Calu3 (cell line): ENCODE measurements at regions not wholly inside any gene's neighbourhood (a gene's known extent, or its start where the extent isn't known, plus 50 kb on each side); places are given as distances from the start of the nearest gene placed in this dataset.

Experiments used
- BruUV-seq: library from RNA; stranded (reverse); fragments of 400-500 nt; replicated peaks from 2 replicates; lab custom pipeline; 2021; lab: Mats Ljungman, UMichigan
- CTCF ChIA-PET: fragments of 300-600 bp; sonication (Branson Sonifier 250); formaldehyde crosslinking; loops from one replicate; lab custom pipeline; 2022; ENCODE audit warnings: antibody characterized with exemption; lab: Charles Lee
- DNase-seq: peaks from one replicate; pipeline ENCODE4 v3.0.0; 2022
- H3K27ac Mint-ChIP-seq: one replicate; pipeline ENCODE4 v1.8.0; 2022; ENCODE audit warnings: mixed read lengths; ENCODE audit not compliant: unreplicated experiment
- H3K27me3 Mint-ChIP-seq: one replicate; pipeline ENCODE4 v1.8.0; 2022; ENCODE audit warnings: mixed read lengths; ENCODE audit not compliant: unreplicated experiment
- H3K36me3 Mint-ChIP-seq: one replicate; pipeline ENCODE4 v1.8.0; 2022; ENCODE audit warnings: mild to moderate bottlenecking, moderate library complexity, mixed read lengths; ENCODE audit not compliant: insufficient read depth, unreplicated experiment
- H3K4me1 Mint-ChIP-seq: one replicate; pipeline ENCODE4 v1.8.0; 2022; ENCODE audit warnings: mild to moderate bottlenecking, low read depth, mixed read lengths; ENCODE audit not compliant: unreplicated experiment
- H3K4me3 Mint-ChIP-seq: one replicate; pipeline ENCODE4 v1.8.0; 2022; ENCODE audit warnings: mild to moderate bottlenecking, low read depth, moderate library complexity, mixed read lengths; ENCODE audit not compliant: unreplicated experiment
- H3K9me3 Mint-ChIP-seq: one replicate; pipeline ENCODE4 v1.8.0; 2022; ENCODE audit warnings: low read depth, mixed read lengths; ENCODE audit not compliant: unreplicated experiment
- intact Hi-C: fragments of 100-400 bp; cut with micrococcal nuclease; formaldehyde crosslinking; loops from one replicate; pipeline ENCODE4 v1.10.0; 2022; ENCODE audit not compliant: unreplicated experiment
- TF ChIP-seq, protein P1 (sequence below): fragments of 200-600 bp; IDR thresholded peaks from one replicate; pipeline ENCODE4 v1.8.0; 2022; ENCODE audit warnings: antibody characterized with exemption; ENCODE audit not compliant: unreplicated experiment

DNA sequence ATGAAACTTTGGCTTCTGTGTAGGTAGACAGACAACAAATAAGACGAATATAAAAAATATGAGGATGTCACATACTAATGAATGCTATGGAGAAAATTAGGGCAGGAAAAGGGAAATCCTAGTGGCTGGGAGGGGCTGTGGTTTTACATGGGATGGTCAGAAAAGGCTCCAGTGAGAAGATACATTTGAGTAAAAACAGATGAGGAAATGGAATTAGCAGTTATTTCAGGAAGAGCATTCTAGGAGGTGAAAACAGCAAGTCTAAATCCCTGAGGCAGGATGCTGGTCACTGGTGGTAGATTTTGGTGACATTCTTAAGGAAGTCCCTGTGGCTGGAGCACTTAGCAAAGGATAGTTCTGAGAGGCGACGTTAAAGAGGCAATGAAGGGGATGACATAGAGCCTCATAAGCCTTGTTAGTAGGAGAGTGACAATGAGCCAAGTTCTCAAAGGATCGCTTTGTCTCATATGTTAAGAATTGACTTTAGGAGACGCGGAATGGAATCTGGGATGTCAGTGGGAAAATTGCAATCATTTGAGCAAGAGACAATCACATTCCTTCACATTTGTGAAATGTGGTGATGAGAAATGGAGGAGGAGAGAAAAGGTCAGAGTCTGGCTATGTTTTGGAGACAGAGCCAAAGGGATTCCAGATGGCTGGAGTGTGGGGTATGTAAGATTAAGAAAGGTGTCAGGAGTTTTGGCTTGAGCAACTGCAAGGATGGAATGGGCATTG lies 384.7 kb upstream of the FZD8 start:
- Mint-ChIP-seq H3K9me3 (peaks cover 13% of the 10 kb centered on the region), H3K4me1 (no peaks in the 10 kb centered on the region), H3K27me3 (no peaks in the 10 kb centered on the region), H3K27ac (no peak overlapping the region), H3K4me3 (no peak overlapping the region), H3K36me3 (no peaks in the 10 kb centered on the region)
- intact Hi-C loops = no loop called here
- TF ChIP-seq, protein P1, sequence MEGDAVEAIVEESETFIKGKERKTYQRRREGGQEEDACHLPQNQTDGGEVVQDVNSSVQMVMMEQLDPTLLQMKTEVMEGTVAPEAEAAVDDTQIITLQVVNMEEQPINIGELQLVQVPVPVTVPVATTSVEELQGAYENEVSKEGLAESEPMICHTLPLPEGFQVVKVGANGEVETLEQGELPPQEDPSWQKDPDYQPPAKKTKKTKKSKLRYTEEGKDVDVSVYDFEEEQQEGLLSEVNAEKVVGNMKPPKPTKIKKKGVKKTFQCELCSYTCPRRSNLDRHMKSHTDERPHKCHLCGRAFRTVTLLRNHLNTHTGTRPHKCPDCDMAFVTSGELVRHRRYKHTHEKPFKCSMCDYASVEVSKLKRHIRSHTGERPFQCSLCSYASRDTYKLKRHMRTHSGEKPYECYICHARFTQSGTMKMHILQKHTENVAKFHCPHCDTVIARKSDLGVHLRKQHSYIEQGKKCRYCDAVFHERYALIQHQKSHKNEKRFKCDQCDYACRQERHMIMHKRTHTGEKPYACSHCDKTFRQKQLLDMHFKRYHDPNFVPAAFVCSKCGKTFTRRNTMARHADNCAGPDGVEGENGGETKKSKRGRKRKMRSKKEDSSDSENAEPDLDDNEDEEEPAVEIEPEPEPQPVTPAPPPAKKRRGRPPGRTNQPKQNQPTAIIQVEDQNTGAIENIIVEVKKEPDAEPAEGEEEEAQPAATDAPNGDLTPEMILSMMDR = no peak
- no TSS peak for BruUV-seq
- CTCF ChIA-PET = no interaction called here
- no peak for DNase-seq

DNA sequence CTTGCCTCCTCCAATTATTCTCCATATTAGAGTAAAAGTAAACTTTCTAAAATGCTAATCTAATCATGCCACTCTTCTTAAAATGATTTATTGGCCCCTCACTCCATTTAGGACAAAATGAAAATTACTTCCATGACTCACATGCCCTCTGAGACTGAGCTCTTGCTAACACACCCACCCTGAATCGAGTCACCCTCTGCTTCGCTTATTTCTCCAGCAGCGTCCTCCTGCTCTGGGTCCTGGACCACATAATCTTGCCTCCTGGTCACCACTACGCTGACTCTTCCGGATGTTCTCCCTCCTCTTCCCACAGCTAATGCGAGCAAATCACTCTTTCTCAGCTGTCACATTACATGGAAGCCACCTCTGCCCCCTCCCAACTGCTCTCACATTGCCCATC lies 384.0 kb upstream of the FZD8 start:
- no peaks in the 10 kb centered on the region for H3K4me1 Mint-ChIP-seq
- no peak for DNase-seq
- no peak overlapping the region for H3K4me3 Mint-ChIP-seq
- no peaks in the 10 kb centered on the region for H3K27me3 Mint-ChIP-seq
- H3K36me3 Mint-ChIP-seq = no peaks in the 10 kb centered on the region
- H3K9me3 Mint-ChIP-seq = peaks cover 13% of the 10 kb centered on the region
- CTCF ChIA-PET = no interaction called here
- BruUV-seq = no TSS peak
- no peak overlapping the region for H3K27ac Mint-ChIP-seq
- TF ChIP-seq, protein P1 = no peak
- intact Hi-C loops = no loop called here

DNA sequence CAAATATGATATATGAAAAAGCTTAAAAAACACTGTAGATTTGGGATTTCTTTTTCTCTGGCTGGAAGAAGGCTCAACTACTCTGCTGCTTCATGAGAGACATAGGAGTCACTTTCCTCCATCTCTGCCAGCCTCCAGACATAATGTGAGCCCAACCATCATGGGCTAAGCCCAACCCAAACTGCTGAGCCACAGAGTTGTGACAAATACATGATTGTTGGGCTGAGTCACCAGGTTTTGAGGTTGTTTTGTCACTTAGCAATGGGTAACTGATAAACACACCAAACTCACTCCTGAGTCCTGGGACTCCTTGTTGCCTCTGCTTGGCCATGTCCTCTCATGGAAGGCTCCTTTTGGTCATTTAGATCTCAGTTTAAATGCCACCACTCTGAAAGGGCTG lies 381.8 kb upstream of the FZD8 start:
- Mint-ChIP-seq H3K4me3 (no peak overlapping the region), H3K27me3 (no peaks in the 10 kb centered on the region), H3K27ac (no peak overlapping the region), H3K4me1 (no peaks in the 10 kb centered on the region), H3K36me3 (no peaks in the 10 kb centered on the region), H3K9me3 (peaks cover 14% of the 10 kb centered on the region)
- no peak for DNase-seq
- CTCF ChIA-PET = no interaction called here
- TF ChIP-seq, protein P1 = no peak
- no TSS peak for BruUV-seq
- intact Hi-C loops = no loop called here

DNA sequence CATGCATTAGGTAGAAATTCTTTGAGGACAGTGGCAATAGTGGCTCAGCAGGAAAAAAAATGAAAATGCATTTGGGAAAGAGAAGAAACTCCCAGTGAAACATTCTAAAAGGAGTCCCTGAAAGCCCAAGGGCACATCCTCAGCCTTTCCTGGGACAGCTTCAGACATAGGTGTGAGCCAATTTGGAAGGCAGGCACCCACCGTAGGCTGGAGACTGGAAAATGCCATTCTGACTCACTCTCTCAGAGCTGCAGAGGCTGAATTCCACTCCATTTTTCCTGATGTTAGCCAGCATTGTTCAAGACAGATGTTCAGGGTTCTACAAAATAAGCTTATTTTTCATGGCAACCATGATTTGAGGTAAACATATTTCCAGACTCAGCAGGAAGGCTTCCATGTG lies 379.0 kb upstream of the FZD8 start:
- Mint-ChIP-seq H3K36me3 (no peaks in the 10 kb centered on the region), H3K27me3 (no peaks in the 10 kb centered on the region)
- intact Hi-C loops = no loop called here

More for the DNA sequence above, 379.0 kb upstream of the FZD8 start:
- CTCF ChIA-PET = no interaction called here
- Mint-ChIP-seq H3K9me3 (peaks cover 7% of the 10 kb centered on the region), H3K27ac (no peak overlapping the region), H3K4me3 (no peak overlapping the region), H3K4me1 (no peaks in the 10 kb centered on the region)
- no peak for DNase-seq
- TF ChIP-seq, protein P1 = no peak
- BruUV-seq = no TSS peak
